ENCODE measurements at regions not wholly inside any gene's neighbourhood (a gene's known extent, or its start where the extent isn't known, plus 50 kb on each side); places are given as distances from the start of the nearest gene placed in this dataset.

DNA sequence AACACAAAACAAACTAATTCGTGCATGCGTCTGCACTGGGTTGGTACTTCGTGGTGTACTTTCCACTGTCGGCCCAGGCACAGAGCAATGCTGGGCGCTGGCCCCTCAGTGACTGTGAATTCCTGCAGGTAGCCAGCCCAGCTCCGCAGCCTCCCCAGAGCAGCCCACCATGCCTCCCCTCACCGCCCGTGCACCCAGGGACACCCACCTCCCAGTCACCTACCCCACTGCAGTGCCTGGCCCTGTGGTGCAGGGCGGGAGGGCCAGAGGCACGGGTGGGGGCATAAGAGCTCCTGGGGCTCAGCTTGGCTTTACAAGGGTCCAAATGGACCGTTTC, 93.1 kb upstream of the ZNF507 start:
- Histone ChIP-seq H4K8ac (ENCODE audit: low read depth, low read length) (no peak overlapping the region), H3K9ac (ENCODE audit: low read length) (no peak overlapping the region), H2BK120ac (ENCODE audit: insufficient read depth, low read length, poor library complexity) (no peak overlapping the region), H3K18ac (ENCODE audit: low read length) (no peak overlapping the region), H3K79me2 (ENCODE audit: control insufficient read depth, insufficient read depth, low read length, poor library complexity) (no peaks in the 10 kb centered on the region), H2BK5ac (ENCODE audit: low read depth, low read length, poor library complexity) (no peak overlapping the region), H2BK12ac (ENCODE audit: low read length) (no peak overlapping the region), H3K27ac (ENCODE audit: low read depth, low read length) (no peak overlapping the region), H3K79me1 (ENCODE audit: low read length) (no peaks in the 10 kb centered on the region), H3K4me3 (ENCODE audit: low read depth, low read length) (no peak overlapping the region), H3K23ac (ENCODE audit: low read length) (no peak overlapping the region), H4K91ac (ENCODE audit: low read depth, low read length) (no peak overlapping the region), H3K4me1 (ENCODE audit: control insufficient read depth in 1 of 2, insufficient read depth in 2 of 2, low read length in 2 of 2) (no peaks in the 10 kb centered on the region), H3K36me3 (ENCODE audit: control insufficient read depth in 1 of 2, insufficient read depth in 2 of 2, low read length in 2 of 2) (no peaks in the 10 kb centered on the region), H3K27me3 (ENCODE audit: insufficient read depth, low read length) (no peaks in the 10 kb centered on the region), H2AFZ (ENCODE audit: insufficient read depth, low read length, poor library complexity) (no peak overlapping the region), H3K4ac (ENCODE audit: low read depth, low read length) (no peak overlapping the region), H3K9me3 (ENCODE audit: insufficient read depth, low read depth, low read length) (peaks cover 3% of the 10 kb centered on the region), H3K4me2 (ENCODE audit: low read length) (no peak overlapping the region), H4K12ac (ENCODE audit: low read depth, low read length) (no peak overlapping the region), H2AK5ac (ENCODE audit: low read length) (no peak overlapping the region), H3K14ac (ENCODE audit: low read length) (no peak overlapping the region)
- DNase-seq, result no peak
- no CpG with 5 or more reads among the region's 11 CpGs for WGBS (ENCODE audit: extremely low coverage, insufficient coverage, insufficient read length)

DNA sequence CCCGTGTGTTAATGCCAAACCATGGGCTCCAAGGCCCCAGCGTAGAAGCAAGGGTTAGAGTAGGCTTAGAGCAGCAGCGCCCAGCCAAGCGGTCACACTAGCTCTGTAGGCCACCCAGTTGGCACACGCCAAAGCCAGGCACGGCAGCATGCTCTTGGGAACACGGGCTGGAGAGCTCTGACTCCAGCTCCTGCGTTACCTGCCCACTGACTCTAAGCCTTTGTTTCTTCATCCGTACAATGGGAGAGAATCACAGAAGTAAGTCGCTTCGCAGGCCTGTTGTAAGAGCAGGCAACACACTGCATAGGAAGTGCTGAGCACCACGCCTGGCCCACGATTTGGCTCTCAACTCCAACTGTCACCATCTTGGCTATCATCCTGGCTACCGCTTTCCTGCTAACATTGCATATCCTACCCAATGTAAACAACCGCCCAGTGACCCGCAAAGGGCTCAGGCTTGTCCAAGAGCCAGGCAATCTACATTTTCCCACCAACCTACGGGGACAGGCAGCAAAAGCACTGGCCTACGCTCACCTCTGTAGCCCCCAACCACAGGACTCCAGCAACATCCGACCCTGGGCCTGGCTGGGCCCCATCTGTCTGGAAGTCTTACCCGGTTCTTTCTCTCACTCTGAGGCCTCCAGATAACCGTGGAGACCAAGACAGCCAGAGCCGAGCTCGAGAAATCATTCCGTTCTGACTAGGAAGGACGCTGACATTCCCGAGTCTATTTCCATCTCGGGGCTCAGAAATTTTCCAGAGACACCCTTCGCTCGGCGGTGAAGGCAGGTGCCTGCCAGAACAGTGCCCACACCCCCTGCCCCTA, 91.5 kb upstream of the ZNF507 start:
- Histone ChIP-seq H3K9ac (ENCODE audit: low read length) (no peak overlapping the region), H3K18ac (ENCODE audit: low read length) (no peak overlapping the region), H2AFZ (ENCODE audit: insufficient read depth, low read length, poor library complexity) (no peak overlapping the region), H4K8ac (ENCODE audit: low read depth, low read length) (no peak overlapping the region), H3K4me1 (ENCODE audit: control insufficient read depth in 1 of 2, insufficient read depth in 2 of 2, low read length in 2 of 2) (no peaks in the 10 kb centered on the region), H3K14ac (ENCODE audit: low read length) (no peak overlapping the region), H3K27ac (ENCODE audit: low read depth, low read length) (no peak overlapping the region), H4K91ac (ENCODE audit: low read depth, low read length) (no peak overlapping the region), H2BK12ac (ENCODE audit: low read length) (no peak overlapping the region), H3K4ac (ENCODE audit: low read depth, low read length) (no peak overlapping the region), H3K79me1 (ENCODE audit: low read length) (no peaks in the 10 kb centered on the region), H2AK5ac (ENCODE audit: low read length) (no peak overlapping the region), H3K27me3 (ENCODE audit: insufficient read depth, low read length) (no peaks in the 10 kb centered on the region), H2BK5ac (ENCODE audit: low read depth, low read length, poor library complexity) (no peak overlapping the region), H3K23ac (ENCODE audit: low read length) (no peak overlapping the region), H3K36me3 (ENCODE audit: control insufficient read depth in 1 of 2, insufficient read depth in 2 of 2, low read length in 2 of 2) (no peaks in the 10 kb centered on the region), H3K79me2 (ENCODE audit: control insufficient read depth, insufficient read depth, low read length, poor library complexity) (no peaks in the 10 kb centered on the region), H2BK120ac (ENCODE audit: insufficient read depth, low read length, poor library complexity) (no peak overlapping the region), H3K9me3 (ENCODE audit: insufficient read depth, low read depth, low read length) (peaks cover 3% of the 10 kb centered on the region), H3K4me3 (ENCODE audit: low read depth, low read length) (no peak overlapping the region), H4K12ac (ENCODE audit: low read depth, low read length) (no peak overlapping the region), H3K4me2 (ENCODE audit: low read length) (no peak overlapping the region)
- WGBS (ENCODE audit: extremely low coverage, insufficient coverage, insufficient read length), result no CpG with 5 or more reads among the region's 30 CpGs
- DNase-seq, result no peak

DNA sequence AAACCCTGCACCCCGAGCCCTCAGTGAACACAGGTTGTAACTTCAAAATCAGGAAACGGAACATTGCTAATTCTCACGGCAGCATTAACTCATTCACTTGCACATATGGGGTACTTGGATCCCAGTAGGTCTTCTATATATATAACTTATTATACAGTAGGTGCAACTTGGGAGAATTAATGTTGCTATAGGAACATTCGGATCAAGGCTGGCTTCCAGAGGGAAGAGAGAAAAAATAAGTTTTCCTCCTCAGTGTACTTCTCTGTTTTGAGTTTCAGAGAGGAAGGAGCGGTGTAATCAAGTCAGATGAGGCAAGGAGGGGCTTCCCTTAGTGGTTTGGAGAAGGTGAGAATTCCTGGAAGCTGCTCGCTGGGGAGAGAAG, 90.9 kb upstream of the ZNF507 start:
- no CpG with 5 or more reads among the region's 6 CpGs for WGBS (ENCODE audit: extremely low coverage, insufficient coverage, insufficient read length)
- Histone ChIP-seq H2BK12ac (ENCODE audit: low read length) (no peak overlapping the region), H3K79me1 (ENCODE audit: low read length) (no peaks in the 10 kb centered on the region), H2BK5ac (ENCODE audit: low read depth, low read length, poor library complexity) (no peak overlapping the region), H3K27ac (ENCODE audit: low read depth, low read length) (no peak overlapping the region), H2BK120ac (ENCODE audit: insufficient read depth, low read length, poor library complexity) (no peak overlapping the region), H3K79me2 (ENCODE audit: control insufficient read depth, insufficient read depth, low read length, poor library complexity) (no peaks in the 10 kb centered on the region), H4K12ac (ENCODE audit: low read depth, low read length) (no peak overlapping the region), H3K4me1 (ENCODE audit: control insufficient read depth in 1 of 2, insufficient read depth in 2 of 2, low read length in 2 of 2) (no peaks in the 10 kb centered on the region), H2AFZ (ENCODE audit: insufficient read depth, low read length, poor library complexity) (no peak overlapping the region), H3K4ac (ENCODE audit: low read depth, low read length) (no peak overlapping the region), H3K23ac (ENCODE audit: low read length) (no peak overlapping the region), H3K4me2 (ENCODE audit: low read length) (no peak overlapping the region), H3K9me3 (ENCODE audit: insufficient read depth, low read depth, low read length) (peaks cover 3% of the 10 kb centered on the region), H3K4me3 (ENCODE audit: low read depth, low read length) (no peak overlapping the region), H3K9ac (ENCODE audit: low read length) (no peak overlapping the region), H3K27me3 (ENCODE audit: insufficient read depth, low read length) (no peaks in the 10 kb centered on the region), H3K14ac (ENCODE audit: low read length) (no peak overlapping the region), H4K8ac (ENCODE audit: low read depth, low read length) (no peak overlapping the region), H2AK5ac (ENCODE audit: low read length) (no peak overlapping the region), H3K36me3 (ENCODE audit: control insufficient read depth in 1 of 2, insufficient read depth in 2 of 2, low read length in 2 of 2) (no peaks in the 10 kb centered on the region), H4K91ac (ENCODE audit: low read depth, low read length) (no peak overlapping the region), H3K18ac (ENCODE audit: low read length) (no peak overlapping the region)
- no peak for DNase-seq

DNA sequence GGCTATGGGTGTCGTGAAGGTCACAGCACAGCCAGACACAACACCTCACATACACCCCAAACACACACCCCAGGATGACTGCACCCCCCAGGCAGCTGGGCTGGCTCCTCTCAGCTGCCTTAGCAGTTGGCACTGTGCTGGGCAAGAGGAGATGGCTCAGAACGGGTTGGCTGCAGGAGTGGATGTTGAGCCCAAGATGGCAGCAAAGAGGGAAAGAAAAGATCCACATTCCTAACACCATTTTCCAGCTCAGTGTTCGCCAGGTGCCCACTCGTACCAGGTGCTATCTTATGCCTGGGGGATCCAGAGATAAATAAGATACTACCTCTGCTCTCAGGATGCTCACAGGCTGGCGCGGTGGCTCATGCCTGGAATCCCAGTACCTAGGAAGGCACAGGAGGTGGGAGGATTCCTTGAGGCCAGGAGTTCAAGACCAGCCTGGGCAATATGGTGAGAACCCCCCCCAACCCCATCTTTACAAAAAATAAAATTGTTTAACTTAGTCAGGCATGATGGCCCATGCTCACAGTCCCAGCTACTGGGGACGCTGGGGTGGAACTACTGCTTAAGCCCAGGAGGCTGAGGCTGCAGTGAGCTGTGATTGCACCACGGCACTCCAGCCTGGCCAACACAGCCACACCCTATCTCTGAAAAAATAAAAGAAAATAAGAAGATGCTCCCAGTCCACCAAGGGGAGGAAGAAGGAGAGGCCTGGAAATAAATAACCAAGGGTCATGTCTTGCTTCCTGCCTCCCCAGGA, 89.7 kb upstream of the ZNF507 start:
- no peak overlapping the region for H4K8ac ChIP-seq (ENCODE audit: low read depth, low read length)
- no peak overlapping the region for H3K18ac ChIP-seq (ENCODE audit: low read length)
- no CpG with 5 or more reads among the region's 8 CpGs for WGBS (ENCODE audit: extremely low coverage, insufficient coverage, insufficient read length)
- no peak overlapping the region for H2BK12ac ChIP-seq (ENCODE audit: low read length)
- H3K4ac ChIP-seq (ENCODE audit: low read depth, low read length), result no peak overlapping the region
- no peak overlapping the region for H2AK5ac ChIP-seq (ENCODE audit: low read length)
- H3K4me1 ChIP-seq (ENCODE audit: control insufficient read depth in 1 of 2, insufficient read depth in 2 of 2, low read length in 2 of 2), result no peaks in the 10 kb centered on the region
- H4K91ac ChIP-seq (ENCODE audit: low read depth, low read length), result no peak overlapping the region
- H2BK5ac ChIP-seq (ENCODE audit: low read depth, low read length, poor library complexity), result no peak overlapping the region
- H3K23ac ChIP-seq (ENCODE audit: low read length), result no peak overlapping the region
- no peak for DNase-seq
- H3K14ac ChIP-seq (ENCODE audit: low read length), result no peak overlapping the region
- no peak overlapping the region for H3K27ac ChIP-seq (ENCODE audit: low read depth, low read length)
- H4K12ac ChIP-seq (ENCODE audit: low read depth, low read length), result no peak overlapping the region
- no peaks in the 10 kb centered on the region for H3K79me2 ChIP-seq (ENCODE audit: control insufficient read depth, insufficient read depth, low read length, poor library complexity)
- no peaks in the 10 kb centered on the region for H3K79me1 ChIP-seq (ENCODE audit: low read length)
- no peak overlapping the region for H2AFZ ChIP-seq (ENCODE audit: insufficient read depth, low read length, poor library complexity)
- H3K9me3 ChIP-seq (ENCODE audit: insufficient read depth, low read depth, low read length), result peaks cover 3% of the 10 kb centered on the region
- no peak overlapping the region for H3K4me3 ChIP-seq (ENCODE audit: low read depth, low read length)
- no peak overlapping the region for H3K9ac ChIP-seq (ENCODE audit: low read length)
- no peaks in the 10 kb centered on the region for H3K27me3 ChIP-seq (ENCODE audit: insufficient read depth, low read length)
- no peaks in the 10 kb centered on the region for H3K36me3 ChIP-seq (ENCODE audit: control insufficient read depth in 1 of 2, insufficient read depth in 2 of 2, low read length in 2 of 2)
- no peak overlapping the region for H3K4me2 ChIP-seq (ENCODE audit: low read length)
- H2BK120ac ChIP-seq (ENCODE audit: insufficient read depth, low read length, poor library complexity), result no peak overlapping the region
